ENCODE measurements at regions not wholly inside any gene's neighbourhood (a gene's known extent, or its start where the extent isn't known, plus 50 kb on each side); places are given as distances from the start of the nearest gene placed in this dataset.

- H3K27ac ChIP-seq: no peak overlapping the region
- H3K27me3 ChIP-seq: no peaks in the 10 kb centered on the region
- H3K36me3 ChIP-seq: no peaks in the 10 kb centered on the region
- no peak for DNase-seq (ENCODE audit: extremely low spot score in 2 of 2)
- TF ChIP-seq CTCF (IDR thresholded peaks at IDR 0.05): no peak
- TF ChIP-seq POLR2AphosphoS5 (IDR thresholded peaks at IDR 0.05; ENCODE audit: insufficient read depth in 1 of 2, low read depth in 1 of 2): no peak
- TF ChIP-seq POLR2A (IDR thresholded peaks at IDR 0.05): no peak
- intact Hi-C loops (cut with DNase I): no loop called here
- no peaks in the 10 kb centered on the region for H3K9me3 ChIP-seq
- H3K4me1 ChIP-seq: no peaks in the 10 kb centered on the region
- H3K4me3 ChIP-seq: no peak overlapping the region
Observed at GRCh38 chr7:124536156-124536762, 229.3 kb downstream of the GPR37 start.

- Histone ChIP-seq H3K27me3 (no peaks in the 10 kb centered on the region), H3K4me1 (no peaks in the 10 kb centered on the region), H3K27ac (no peak overlapping the region), H3K4me3 (no peak overlapping the region), H3K36me3 (no peaks in the 10 kb centered on the region), H3K9me3 (peaks cover 3% of the 10 kb centered on the region)
- DNase-seq (ENCODE audit: extremely low spot score in 2 of 2): no peak
- intact Hi-C loops (cut with DNase I): no loop called here
- TF ChIP-seq CTCF (IDR thresholded peaks at IDR 0.05) (no peak), POLR2A (IDR thresholded peaks at IDR 0.05) (no peak), POLR2AphosphoS5 (IDR thresholded peaks at IDR 0.05; ENCODE audit: insufficient read depth in 1 of 2, low read depth in 1 of 2) (no peak)
Observed at GRCh38 chr7:124532166-124532565, 233.4 kb downstream of the GPR37 start.

GRCh38 chr7:124516911-124517310 lies 248.7 kb downstream of the GPR37 start:
- no peak for TF ChIP-seq POLR2A (IDR thresholded peaks at IDR 0.05)
- TF ChIP-seq CTCF (IDR thresholded peaks at IDR 0.05): no peak
- no peak for TF ChIP-seq POLR2AphosphoS5 (IDR thresholded peaks at IDR 0.05; ENCODE audit: insufficient read depth in 1 of 2, low read depth in 1 of 2)
- DNase-seq (ENCODE audit: extremely low spot score in 2 of 2): no peak
- Histone ChIP-seq H3K27ac (no peak overlapping the region), H3K36me3 (no peaks in the 10 kb centered on the region), H3K4me1 (no peaks in the 10 kb centered on the region), H3K4me3 (no peak overlapping the region), H3K9me3 (no peaks in the 10 kb centered on the region), H3K27me3 (no peaks in the 10 kb centered on the region)
- intact Hi-C loops (cut with DNase I): no loop called here

GRCh38 chr7:124515106-124515830 lies 250.3 kb downstream of the GPR37 start:
- no peaks in the 10 kb centered on the region for H3K36me3 ChIP-seq
- intact Hi-C loops (cut with DNase I): no loop called here
- no peak overlapping the region for H3K4me3 ChIP-seq
- DNase-seq (ENCODE audit: extremely low spot score in 2 of 2): no peak
- no peaks in the 10 kb centered on the region for H3K27me3 ChIP-seq
- TF ChIP-seq POLR2AphosphoS5 (IDR thresholded peaks at IDR 0.05; ENCODE audit: insufficient read depth in 1 of 2, low read depth in 1 of 2) (no peak), CTCF (IDR thresholded peaks at IDR 0.05) (no peak), POLR2A (IDR thresholded peaks at IDR 0.05) (no peak)
- no peak overlapping the region for H3K27ac ChIP-seq
- no peaks in the 10 kb centered on the region for H3K9me3 ChIP-seq
- no peaks in the 10 kb centered on the region for H3K4me1 ChIP-seq

GRCh38 chr7:124514471-124514870 lies 251.1 kb downstream of the GPR37 start:
- DNase-seq (ENCODE audit: extremely low spot score in 2 of 2): no peak
- Histone ChIP-seq H3K4me1 (no peaks in the 10 kb centered on the region), H3K27me3 (no peaks in the 10 kb centered on the region), H3K27ac (no peak overlapping the region), H3K9me3 (no peaks in the 10 kb centered on the region), H3K36me3 (no peaks in the 10 kb centered on the region), H3K4me3 (no peak overlapping the region)
- intact Hi-C loops (cut with DNase I): no loop called here
- TF ChIP-seq CTCF (IDR thresholded peaks at IDR 0.05): no peak
- no peak for TF ChIP-seq POLR2A (IDR thresholded peaks at IDR 0.05)
- no peak for TF ChIP-seq POLR2AphosphoS5 (IDR thresholded peaks at IDR 0.05; ENCODE audit: insufficient read depth in 1 of 2, low read depth in 1 of 2)

All from vagina (tissue), 2 donors.